RCC 7860 (cell line): ENCODE measurements at regions not wholly inside any gene's neighbourhood (a gene's known extent, or its start where the extent isn't known, plus 50 kb on each side); places are given as distances from the start of the nearest gene placed in this dataset.
"Not testable (repeated sequence)": the region's sequence is repeated elsewhere in the genome, so short reads cannot be mapped to it uniquely, and the experiment has no call there.

Experiments
- DNase-seq: peaks from one replicate; pipeline ENCODE4 v3.0.0-alpha.2; 2015; ENCODE audit warnings: low spot score
- FAIRE-seq: peaks from 2 replicates; lab custom pipeline; 2012; peaks lifted over from hg19 to GRCh38; lab: Jason Lieb, UNC

DNA sequence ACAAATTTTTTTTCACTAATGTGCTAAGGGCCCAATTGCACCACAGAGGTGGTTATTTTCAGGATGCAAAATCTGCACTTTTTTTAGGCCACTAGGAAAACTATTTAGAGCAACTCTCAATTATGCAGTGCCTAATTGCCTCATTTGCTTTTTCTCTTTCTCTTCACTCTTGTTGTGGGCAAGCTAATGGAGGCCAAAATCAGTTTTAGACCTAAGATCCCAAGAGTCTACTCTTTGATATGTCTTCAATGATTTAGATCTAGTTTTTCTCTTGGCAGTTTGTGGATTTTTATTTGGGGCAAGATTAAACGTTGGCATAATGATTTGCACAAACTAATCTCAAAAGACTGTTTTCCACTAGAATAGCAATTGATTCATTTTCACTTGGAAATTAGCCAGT lies 1996.9 kb downstream of the LRRC4C start:
- no peak for FAIRE-seq
- DNase-seq, result no peak

GRCh38 chr11:39461066-39461465 lies 1998.4 kb downstream of the LRRC4C start:
- FAIRE-seq, result no peak
- no peak for DNase-seq

DNA sequence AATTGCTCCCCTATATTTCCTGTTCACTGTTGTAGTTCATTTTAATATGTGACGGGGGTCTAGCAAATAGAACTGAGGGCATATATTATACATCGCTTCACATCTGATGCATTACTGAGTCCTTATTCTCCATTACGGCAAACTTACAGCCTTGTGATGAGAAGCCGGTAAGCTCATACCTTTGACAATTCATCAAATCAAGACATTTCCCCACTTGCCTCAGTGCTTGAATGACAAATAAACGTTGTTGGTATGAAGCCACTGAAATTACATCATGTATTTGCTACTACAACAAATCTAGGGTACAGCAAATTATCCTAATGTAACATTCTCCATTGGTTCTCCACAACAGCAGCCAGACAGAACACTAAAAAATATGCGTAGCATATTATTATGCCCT lies 1999.8 kb downstream of the LRRC4C start:
- DNase-seq (no peak), FAIRE-seq (no peak)

DNA sequence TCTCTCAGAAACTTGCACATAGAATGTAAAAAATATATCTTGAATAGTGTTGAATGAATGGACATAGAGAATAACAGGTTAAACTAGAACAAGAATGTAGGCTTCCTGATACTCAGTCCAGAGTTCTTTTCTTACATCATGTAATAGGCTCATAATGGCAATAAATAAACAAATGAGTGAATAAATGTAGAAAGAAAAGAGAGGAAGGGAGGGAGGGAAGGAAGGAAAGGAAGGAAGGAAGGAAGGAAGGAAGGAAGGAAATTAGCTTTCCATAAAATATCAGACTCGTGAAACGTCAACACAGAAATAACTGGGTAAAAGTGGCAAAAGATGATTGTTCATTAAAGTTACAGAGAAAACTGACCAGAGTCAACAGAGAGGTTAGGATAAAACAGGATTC lies 2001.0 kb downstream of the LRRC4C start:
- no peak for FAIRE-seq
- DNase-seq, result no peak

DNA sequence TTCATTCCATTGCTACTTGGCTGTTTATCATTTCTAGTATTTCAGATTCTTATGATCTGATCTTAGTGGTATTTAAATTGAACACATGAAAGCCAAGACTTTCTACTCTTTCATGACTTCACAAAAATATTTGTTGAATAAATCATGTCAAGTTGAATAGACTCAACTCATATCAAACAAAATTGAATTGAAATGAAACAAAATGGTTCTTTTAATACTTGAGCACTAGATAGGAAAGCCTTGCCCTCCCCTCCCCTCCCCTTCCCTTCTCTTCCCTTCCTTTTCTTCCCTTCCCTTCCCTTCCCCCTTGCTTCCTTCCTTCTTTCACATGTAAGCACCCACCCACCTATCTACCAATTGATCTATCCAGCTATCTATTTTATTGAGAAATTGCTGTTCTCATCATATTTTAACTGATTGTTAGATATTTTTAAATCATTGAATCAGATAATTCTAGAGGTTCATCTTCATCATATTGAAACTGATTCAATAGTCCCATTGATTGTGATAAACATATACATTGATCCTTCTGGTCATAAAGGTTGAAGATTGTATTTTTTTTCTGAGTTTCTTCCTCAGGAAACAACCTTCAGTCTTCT lies 2015.9 kb downstream of the LRRC4C start:
- no peak for DNase-seq
- FAIRE-seq, result no peak

DNA sequence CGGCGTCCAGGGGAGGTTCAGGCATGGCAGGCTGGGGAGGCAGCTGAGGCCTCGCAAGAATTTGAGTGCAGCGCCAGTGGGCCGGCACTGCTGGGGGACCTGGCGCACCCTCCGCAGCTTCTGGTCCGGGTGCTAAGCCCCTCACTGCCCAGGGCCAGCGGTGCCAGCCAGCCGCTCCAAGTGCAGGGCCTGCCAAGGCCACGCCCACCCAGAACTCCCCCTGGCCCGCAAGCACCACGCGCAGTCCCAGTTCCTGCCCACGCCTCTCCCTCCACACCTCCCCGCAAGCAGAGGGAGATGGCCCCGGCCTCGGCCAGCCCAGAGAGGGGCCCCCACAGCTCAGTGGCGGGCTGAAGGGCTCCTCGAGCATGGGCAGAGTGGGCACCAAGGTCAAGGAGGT lies 2017.3 kb downstream of the LRRC4C start:
- FAIRE-seq (no peak), DNase-seq (no peak)

GRCh38 chr11:39435641-39436040 lies 2023.8 kb downstream of the LRRC4C start:
- FAIRE-seq (no peak), DNase-seq (no peak)

GRCh38 chr11:39434466-39434865 lies 2025.0 kb downstream of the LRRC4C start:
- FAIRE-seq, result no peak
- no peak for DNase-seq

DNA sequence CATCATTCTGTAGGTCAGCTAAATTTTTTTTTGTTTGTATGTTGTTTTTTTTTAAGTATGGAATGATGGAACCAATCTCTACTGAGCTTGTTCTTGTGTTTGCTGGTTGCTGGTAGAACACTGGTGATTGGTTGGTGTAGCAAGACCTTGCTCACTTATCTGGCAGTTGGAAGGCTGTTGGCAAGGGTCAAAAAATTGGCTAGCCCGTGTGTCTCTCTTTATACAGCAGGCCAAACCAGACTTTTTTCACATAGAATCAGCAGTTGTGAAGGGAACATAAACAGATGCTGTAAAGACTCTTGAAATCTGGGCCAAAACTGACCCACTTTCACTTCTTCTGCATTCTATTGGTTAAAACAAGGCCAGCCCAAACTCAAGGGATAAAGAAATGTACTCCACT lies 2026.5 kb downstream of the LRRC4C start:
- no peak for FAIRE-seq
- no peak for DNase-seq

- DNase-seq, result no peak
- FAIRE-seq, result no peak
Observed at GRCh38 chr11:39425226-39425625, 2034.2 kb downstream of the LRRC4C start.

DNA sequence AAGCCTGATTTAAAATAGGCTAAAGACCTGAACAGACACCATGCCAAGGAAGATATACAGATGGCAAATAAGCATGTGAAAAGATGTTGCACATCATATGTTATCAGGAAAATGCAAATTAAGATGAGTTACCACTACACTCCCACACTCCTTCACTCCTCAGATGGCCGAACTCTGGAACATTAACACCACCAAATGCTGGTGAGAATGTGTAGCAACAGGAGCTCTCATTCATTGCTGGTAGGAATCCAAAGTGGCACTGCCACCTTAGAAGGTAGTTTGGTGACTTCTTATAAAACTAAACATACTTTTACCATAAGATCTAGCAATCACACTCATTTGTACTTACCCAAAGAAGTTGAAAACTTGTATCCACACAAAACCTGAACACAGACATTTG lies 2047.3 kb downstream of the LRRC4C start:
- DNase-seq, result no peak
- no peak for FAIRE-seq

GRCh38 chr11:39385911-39386310 lies 2073.5 kb downstream of the LRRC4C start:
- DNase-seq, result no peak
- no peak for FAIRE-seq

DNA sequence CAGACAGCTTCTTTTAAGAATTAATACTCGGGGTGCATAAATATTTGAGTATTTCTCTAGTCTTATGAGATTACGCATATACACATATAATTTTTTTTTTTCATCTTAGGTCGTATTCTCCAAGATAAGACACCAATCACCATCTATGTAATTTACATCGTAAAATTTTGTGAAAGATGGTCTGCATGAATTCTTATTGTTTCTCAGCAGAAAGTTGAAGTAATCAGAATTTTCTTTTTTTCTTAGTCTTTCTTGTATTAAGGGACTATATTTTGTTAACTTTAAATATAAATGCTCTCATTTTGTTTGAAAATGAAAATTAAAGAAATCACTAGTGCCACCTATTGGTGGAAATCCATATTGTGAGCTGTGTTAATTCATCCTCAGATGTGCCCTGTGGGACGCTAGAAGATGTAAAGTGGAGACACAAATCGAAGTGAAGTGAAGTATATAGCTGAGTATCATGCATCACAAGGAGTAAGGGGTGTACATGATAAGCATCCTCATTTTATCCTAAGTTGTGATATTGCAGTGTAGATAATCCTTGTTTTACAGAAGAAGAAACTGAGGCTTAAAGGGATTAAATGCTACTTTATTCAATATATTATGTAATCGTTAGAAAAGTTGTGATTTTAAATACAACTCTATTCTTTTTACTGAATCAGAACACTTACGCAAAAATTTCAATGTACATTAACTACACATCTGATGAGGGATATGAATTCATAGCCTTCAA lies 2084.3 kb downstream of the LRRC4C start:
- no peak for DNase-seq
- peak; percentile 63 for FAIRE-seq

- DNase-seq (no peak), FAIRE-seq (no peak)
Observed at GRCh38 chr11:39367534-39367933, 2091.9 kb downstream of the LRRC4C start.

DNA sequence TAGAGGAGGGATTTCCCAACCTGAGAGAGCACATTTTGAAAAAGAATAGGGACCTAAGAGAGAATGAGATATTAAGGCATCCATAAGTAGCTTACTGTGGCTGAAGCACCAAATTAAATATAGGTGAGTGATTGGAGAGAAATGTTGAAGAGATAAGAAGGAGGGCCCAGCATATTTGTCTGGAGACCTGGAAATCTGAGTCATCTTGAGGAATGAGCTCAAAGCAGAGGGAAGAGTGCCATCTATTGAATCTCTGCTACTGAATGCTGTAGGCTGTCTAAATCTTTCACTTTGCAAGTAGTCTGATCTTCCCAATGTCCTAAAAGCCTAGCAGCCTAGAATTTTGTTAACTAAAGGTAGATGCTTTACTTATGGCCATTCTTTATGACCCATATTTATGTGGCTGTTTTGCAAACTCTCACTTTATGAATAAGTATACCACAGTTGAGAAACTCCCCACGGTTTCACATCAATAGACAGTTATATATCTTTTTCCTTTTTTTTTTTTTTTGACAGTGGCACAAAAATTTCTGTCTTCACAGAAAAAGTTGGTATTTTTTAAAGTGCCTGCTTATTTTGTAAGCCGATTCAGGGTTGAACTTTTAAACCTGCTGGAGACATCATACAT lies 2093.5 kb downstream of the LRRC4C start:
- FAIRE-seq (no peak), DNase-seq (peak; percentile 17)

GRCh38 chr11:39363571-39363970 lies 2095.9 kb downstream of the LRRC4C start:
- FAIRE-seq (no peak), DNase-seq (no peak)

GRCh38 chr11:39361557-39361956 lies 2097.9 kb downstream of the LRRC4C start:
- DNase-seq (no peak), FAIRE-seq (no peak)

DNA sequence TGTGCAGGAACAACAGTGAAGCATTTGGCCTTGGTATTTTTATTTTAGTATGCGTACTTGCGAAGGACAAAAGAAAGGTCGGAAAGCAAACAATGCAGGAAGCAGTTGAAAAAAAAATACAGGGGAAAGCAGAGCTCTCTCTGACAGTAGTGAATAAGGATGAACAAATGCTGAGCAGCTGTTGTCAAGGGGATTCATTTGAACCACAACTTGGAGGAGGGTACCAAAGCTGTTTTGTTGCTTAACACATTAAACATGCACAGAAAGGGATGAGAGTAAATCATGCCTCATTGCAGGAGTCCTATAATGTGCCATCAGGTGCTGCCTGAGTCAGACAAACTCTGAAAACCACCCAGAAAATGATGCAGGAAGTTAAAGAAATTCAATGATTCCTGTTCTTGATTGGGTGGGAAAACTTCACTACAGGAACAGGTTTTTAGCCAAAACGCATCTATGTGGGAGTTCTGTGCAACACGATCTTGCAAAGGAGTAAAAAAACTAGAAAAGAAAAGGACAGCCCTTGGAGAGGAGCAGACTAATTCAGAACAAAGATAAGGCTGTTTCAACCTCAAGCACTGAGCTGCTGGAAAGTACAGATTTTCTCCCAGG lies 2113.5 kb downstream of the LRRC4C start:
- no peak for DNase-seq
- no peak for FAIRE-seq

GRCh38 chr11:39341461-39341860 lies 2118.0 kb downstream of the LRRC4C start:
- FAIRE-seq (no peak), DNase-seq (no peak)

DNA sequence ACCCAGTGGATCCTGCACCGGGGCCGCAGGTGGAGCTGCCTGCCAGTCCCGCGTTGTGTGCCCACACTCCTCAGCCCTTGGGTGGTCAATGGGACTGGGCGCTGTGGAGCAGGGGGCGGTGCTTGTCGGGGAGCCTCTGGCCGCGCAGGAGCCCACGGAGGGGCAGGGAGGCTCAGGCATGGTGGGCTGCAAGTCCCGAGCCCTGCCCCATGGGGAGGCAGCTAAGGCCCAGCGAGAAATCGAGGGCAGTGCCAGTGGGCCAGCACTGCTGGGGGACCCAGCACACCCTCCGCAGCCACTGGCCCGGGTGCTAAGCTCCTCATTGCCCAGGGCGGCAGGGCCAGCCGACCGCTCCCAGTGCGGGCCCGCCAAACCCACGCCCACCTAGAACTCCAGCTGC lies 2126.4 kb downstream of the LRRC4C start:
- DNase-seq, result not testable (repeated sequence)

GRCh38 chr11:39327302-39327701 lies 2132.2 kb downstream of the LRRC4C start:
- no peak for FAIRE-seq
- no peak for DNase-seq

More for the DNA sequence above, 2126.4 kb downstream of the LRRC4C start:
- FAIRE-seq, result not testable (repeated sequence)

DNA sequence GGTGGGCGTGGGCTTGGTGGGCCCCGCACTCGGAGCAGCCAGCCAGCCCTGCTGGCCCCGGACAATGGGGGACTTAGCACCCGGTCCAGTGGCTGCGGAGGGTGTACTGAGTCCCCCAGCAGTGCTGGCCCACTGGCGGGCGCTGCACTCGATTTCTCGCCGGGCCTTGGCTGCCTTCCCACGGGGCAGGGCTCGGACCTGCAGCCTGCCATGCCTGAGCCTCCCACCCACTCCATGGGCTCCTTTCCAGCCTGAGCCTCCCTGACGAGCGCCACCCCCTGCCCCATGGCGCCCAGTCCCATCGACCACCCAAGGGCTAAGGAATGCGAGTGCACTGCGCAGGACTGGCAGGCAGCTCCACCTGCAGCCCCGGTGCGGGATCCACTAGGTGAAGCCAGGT lies 2147.6 kb downstream of the LRRC4C start:
- FAIRE-seq, DNase-seq: not testable (repeated sequence)
